Colon (tissue), 2 donors: ENCODE measurements at regions not wholly inside any gene's neighbourhood (a gene's known extent, or its start where the extent isn't known, plus 50 kb on each side); places are given as distances from the start of the nearest gene placed in this dataset.

Source experiments
- FAIRE-seq: peaks from 2 replicates; lab custom pipeline; 2012; peaks lifted over from hg19 to GRCh38; lab: Jason Lieb, UNC
- donor health status: control.
- donor health status: control.

DNA sequence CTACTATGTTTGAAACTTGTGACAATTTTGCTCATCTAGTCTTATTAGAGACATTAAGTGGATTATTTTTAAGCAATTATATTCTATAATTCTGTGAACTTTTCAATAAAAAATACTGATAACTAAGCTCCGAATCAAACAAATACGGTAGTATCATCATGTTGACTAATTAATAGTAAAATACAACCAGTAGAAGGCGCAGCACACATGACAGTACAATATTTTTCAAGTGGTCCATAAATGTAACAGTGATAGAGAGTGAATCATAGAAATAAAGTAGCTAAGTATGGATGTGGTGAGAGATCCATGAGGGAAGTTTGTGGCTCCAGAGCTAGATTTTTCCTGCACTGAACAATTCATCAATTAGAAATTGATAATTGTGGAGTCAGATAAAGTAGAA, 666.2 kb downstream of the KCTD8 start:
- no peak for FAIRE-seq

DNA sequence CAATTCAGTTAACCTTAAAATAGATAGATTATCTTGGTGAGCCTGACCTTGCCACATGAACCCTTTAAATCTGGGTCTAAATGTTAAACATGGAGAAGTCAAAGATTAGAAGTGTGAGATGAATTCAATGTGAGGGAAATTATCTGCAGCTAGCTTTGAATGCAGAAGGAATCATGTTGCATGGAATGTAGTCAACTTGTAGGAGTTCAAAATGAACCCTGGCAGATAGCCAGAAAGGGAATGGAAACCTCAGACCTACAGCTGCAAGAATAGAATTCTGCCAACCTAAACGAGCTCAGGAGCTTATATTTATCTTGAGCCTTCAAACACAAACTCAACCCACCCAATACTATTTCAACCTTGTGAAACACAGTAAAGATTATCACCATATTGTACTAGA, 632.5 kb downstream of the KCTD8 start:
- FAIRE-seq = no peak

DNA sequence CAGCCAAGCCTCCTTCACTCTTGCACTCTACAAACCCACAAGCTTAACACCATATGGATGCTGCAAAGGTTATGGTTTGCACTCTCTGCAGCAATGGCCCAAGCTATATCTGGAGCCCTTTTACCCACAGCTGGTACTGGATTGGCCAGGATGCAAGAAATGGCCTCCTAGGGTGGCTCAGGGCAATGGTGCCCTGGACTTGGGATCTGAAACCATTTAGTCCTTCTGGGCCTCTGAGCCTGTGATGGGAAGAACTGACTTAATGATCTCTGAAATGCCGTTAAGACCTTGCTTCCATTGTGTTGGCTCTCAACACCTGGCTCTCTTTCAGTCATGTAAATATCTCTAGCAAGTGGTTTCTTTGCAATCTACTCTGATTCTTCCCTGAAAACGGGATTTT, 626.0 kb downstream of the KCTD8 start:
- FAIRE-seq = no peak

DNA sequence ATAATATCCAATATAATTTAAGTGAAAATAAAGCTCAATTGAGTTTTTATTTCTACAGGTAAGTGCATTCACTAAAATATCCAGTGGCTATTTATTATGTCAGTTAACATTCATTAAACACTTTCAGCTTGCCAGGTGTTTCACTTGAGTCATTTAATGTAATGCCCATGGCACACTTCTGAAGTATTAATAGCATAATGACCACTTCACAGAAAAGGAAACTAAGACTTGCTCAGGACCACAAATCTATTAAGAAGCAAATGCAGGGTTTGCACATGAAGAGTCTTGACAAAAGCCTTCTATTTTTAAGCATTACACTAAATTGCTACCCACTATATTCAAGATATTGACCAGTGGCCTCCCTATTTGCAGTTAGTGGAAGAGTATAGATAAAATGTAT, 612.7 kb downstream of the KCTD8 start:
- FAIRE-seq = no peak

DNA sequence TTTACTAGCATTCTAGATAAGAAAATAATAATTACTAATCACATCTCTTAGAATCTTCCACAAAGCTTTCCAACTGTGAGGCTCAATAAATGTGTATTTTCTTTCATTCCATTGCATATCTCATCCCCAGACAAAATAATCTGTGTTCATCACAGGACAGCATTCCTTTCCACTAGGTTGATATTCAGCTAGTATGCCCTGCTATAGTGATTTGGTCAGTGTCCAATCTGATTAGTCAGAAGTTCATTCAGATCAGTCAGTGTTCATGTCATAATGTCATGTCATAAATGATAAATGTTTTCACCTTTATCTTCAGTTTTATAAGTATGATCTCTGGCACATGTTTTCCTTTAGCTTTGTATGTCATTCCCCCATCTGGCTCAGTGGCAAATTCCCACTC, 611.4 kb downstream of the KCTD8 start:
- no peak for FAIRE-seq

DNA sequence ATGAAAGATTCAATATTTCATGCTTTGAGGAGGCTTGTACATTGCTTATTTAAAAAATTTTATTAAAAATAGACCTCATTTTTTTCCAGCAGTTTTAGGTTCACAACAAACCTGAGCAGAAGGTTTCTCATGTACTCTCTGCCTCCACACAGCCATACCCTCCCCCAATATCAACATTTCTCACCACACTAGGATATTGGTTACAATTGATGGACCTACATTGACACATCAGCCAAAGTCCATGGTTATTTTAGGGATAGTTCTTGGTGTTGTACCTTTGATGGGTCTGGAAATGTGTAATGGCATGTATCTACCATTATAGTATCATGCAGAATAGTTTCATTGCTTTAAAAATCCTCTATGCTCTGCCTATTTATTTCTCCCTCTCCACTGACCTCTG, 611.0 kb downstream of the KCTD8 start:
- FAIRE-seq = no peak

DNA sequence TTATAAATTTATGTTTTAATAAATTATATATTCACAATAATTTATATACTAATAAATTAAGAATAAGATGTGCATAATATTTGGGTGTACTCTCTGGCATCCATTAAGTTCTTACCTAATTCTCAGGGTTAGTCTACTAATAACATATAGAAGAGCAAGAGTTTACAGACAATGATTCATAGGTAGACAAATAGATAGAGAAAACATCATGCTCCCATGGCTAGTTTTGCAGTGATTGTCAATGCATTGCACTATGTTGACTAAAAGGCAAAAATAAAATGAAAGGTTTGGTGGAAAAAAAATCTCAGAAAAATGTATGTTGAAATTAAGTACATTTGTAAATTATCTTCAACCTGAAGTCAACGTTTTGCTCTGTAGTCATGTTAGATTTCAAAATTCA, 606.0 kb downstream of the KCTD8 start:
- no peak for FAIRE-seq

DNA sequence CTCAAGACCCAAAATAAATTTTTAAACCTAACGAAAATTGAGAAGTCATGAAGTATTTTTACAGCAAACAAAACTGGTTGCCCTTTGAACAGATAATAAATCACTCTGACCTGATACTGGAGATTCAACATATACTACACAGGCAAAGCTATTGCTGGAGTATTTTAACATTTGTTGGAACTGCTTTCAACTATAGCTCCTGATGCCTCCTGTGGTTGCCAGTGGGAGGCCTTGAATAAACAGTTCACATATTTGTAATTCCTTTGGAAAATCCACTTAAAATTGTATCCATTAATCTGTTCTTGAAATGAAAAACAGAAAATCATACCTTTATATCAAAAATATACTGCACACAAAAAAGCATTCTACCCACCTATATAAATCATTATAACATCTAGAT, 605.1 kb downstream of the KCTD8 start:
- FAIRE-seq = no peak

DNA sequence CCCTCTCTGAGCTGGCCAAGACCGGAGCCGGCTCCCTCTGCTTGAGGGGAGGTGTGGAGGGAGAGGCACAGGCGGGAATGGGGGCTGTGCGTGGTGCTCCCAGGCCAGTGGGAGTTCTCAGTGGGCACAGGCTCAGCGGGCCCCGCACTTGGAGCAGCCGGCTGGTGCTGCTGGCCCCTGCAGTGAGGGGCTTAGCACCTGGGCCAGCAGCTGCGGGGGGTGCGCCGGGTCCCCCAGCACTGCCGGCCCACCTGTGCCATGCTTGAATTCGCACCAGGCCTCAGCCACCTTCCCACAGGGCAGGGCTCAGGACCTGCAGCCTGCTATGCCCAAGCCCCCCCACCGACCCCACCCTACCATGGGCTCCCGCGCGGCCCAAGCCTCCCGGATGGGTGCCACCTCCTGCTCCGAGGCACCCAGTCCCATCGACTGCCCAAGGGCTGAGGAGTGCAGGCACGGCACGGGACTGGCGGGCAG, 602.5 kb downstream of the KCTD8 start:
- FAIRE-seq = no peak

DNA sequence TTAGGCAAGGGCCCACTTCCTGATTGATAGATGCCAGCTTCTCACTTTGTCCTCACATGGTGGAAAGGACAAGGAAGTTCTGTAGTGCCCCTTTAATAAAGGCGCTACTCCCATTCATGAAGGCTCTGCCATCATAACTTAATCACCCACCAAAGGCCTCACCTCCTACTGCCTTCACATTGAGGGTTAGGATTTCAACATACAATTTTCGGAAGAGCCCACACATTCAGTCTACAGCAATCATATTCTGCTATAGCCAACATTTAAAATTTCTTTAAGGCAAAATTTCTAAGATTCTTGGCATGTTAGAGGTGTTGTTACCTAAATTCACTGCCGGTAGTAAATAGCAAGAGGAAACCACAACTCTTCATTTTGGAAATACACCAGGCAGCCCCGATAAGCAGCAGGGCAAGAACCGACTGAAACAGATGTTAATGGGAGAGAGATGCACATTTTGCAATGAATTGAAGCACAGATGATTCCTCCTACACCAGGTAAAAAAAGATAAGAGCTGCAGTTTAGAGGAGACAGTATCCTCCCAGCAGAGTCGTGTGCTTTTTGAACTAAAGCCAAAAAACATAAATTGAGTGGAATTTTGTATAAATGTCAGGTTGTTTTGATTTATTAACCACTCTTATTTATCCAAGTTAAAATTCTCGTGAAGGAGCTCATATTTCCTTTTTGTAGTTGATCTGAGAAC, 594.9 kb downstream of the KCTD8 start:
- FAIRE-seq = no peak

DNA sequence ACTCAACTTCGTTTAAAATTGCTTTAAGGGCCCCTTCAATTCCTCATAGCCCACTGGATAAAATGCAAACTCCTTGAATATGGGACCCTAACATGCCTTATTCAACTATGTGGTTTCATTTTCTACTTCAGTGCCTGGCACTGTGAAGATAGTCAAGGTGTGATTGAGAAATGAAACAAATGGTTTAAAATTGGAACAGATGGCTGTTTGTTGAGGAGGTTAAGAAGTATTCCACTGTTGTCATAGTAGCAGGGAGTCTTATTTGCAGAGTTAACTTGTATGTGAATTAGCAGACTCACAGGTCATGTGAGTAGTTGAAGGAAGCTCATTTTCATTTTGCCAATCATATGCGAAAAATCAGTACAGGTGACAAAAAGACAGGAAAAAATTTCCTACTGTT, 593.3 kb downstream of the KCTD8 start:
- no peak for FAIRE-seq

DNA sequence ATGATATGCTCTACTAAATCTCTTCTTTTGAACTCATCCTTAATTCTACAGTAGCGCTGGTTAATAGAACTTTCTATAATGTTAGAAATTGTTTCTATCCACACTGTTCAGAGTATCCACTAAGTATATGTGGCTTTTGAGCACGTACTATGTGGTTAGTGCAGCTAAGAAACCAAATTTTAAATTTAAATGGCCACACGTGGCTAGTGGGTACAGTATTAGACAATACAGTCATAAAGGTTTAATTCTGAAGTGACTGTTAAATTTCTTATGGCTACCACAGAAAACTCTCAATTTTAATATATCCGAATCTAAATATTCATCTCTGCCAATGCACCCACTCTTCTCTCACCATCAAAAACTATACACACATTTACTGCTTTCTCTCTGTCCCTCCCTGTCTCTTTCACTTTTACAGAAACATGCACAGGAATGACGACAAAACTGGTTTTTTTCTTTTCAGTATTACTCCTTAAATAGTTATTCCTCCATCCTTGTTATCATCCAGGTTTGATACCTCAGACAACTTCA, 583.9 kb downstream of the KCTD8 start:
- no peak for FAIRE-seq

DNA sequence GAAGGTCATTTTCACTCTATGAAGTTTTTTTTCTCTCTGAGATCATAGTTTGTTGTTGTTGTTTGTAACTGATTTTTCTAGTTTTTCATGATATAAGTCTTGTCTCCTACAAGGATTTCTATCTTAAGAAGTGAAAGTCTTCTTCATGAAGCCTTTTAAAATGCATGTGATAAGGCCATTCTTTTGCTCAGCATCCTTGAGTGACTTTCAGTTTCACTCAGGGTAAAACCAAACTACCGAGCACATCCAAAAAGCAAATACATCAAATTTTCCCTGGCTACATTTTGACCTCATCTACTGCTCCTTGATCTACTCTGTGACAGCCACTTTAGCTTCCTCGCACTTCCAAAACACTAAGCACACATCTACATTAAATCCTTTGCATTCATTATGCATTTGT, 580.7 kb downstream of the KCTD8 start:
- FAIRE-seq = no peak

DNA sequence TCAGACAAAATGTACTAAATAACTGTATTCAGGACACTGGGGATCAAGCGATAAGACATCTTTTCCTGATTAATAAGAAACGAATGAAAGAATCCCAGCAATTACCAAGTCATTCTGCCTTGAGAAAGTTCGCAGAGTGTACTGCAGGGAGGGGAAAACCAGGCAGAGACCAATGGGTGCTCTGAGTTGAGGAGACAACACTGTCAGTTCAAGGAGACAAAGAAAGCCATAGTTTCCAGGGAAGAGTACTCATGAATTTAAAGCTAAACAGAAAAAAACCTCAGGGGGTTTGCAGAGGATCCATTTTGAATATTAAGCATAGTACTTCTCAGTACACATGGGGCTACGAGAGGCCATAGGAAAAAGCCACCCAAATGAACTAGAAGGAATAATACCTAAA, 573.0 kb downstream of the KCTD8 start:
- FAIRE-seq = no peak

DNA sequence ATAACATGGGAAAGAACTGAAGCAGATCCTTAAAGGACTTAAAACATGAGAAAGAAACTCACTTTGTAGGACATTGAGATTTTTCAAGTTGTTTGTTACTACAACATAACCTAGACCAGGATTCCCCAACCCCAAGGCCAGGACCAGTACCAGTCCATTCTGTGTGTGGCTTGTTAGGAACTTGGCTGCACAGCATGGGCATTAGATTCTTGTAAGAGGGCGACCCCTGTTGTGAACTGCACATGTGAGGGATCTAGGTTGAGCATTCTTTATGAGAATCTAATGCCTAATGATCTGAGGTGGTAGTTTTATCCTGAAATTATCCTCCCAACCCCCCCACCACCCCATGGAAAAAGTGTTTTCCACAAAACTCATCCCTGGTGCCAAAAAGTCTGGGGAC, 566.1 kb downstream of the KCTD8 start:
- FAIRE-seq = no peak

DNA sequence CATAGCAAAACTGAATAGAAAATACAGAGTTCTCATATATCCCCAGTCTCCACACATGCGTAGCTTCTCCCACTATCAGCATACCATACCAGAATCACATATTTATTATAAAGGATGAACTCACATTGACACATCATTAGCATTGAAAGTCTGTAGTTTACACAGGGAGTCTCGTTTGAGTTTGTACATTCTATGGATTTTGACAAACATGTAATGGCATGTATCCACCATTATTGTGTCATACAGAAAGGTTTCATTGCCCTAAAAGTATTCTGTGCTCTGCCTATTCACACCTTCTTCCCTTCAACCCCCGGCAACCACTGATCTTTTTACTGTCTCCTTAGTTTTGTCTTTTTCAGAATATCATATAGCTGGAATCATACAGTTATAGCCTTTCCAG, 562.4 kb downstream of the KCTD8 start:
- no peak for FAIRE-seq

DNA sequence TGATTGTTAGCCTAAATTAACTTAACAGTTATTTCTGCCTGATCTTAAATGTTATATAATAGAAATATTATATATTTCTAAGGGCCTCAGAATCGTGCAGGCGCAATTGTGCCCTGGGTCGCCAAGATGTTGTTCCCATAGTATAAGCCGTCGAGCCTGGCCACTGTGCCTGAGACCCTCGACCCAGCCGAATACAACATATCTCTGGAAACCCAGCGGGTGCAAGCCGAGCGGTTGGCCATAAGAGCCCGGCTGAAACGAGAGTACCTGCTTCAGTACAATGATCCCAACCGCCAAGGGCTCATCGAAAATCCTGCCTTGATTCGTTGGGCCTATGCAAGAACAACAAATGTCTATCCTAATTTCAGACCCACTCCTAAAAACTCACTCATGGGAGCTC, 549.8 kb downstream of the KCTD8 start:
- FAIRE-seq = no peak

DNA sequence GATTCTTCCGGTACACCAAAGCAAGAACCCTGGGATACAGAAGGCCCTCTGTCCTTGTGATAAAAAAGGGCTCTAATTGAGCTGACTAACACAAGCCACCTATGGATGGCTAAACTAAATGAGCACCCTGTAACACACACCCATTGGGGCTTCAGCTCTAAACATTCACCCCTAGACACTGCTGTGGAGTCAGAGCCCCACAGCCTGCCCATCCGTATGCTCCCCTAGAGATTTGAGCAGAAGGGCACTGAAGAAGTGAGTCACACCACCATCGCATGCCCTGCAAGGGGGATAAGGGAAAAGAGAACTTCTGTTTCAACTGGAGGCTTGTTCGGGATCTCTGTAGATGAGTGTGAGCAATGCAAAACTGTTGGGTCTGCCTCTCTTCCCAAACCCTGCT, 545.2 kb downstream of the KCTD8 start:
- no peak for FAIRE-seq

DNA sequence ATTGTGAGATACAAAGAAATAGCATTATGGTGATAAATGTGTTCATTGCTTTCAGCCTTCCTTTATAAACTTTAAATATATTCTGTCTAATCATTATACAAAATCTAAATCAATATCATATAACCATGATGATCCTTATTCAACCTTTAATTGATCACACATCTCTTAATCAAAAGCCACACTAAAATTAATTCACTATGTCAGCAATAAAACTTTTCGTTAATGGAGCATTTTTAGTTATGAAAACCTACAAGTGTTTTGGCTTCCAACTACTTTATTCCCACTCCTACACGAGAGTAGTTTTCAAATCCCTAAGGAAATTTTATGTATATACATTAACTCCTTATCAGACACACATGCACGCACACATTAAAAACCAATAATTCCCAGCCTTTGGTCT, 530.2 kb downstream of the KCTD8 start:
- FAIRE-seq = no peak

DNA sequence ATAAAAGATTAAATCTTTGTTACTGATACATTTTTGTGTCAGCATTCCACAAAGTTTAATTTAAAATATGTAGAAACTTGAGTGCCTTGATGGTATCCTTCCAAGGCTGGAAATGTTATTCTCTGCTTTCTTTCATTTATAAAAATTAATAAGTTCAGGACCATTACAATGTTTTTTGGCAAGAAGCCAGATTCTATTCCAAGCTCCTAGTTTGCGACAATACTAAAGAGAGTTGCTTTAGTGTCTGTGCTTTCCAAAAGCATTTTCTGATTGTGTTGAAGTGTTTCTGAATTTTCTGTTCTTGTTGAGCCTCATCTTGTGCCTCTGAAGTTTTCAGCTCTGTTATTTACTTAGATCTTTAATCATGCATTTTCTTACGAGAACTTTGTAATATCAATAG, 516.2 kb downstream of the KCTD8 start:
- no peak for FAIRE-seq

DNA sequence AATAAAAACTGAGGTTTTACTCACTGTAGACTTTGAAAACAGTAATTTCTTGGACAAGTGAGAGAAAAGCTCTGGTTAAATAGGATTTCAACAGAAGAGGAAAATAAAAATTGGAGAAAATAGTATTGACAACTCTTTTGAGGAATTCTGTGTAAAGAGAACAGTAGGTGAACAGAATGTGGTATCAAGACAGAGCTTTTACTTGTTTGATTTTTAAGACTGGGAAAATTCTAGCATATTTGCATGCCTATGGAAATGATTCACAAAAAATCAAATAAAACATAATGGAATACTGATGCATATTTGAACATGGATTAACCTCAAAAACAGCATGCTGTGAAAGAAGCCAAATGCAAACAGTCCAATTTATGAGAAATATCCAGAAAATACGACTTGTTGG, 504.6 kb downstream of the KCTD8 start:
- no peak for FAIRE-seq

DNA sequence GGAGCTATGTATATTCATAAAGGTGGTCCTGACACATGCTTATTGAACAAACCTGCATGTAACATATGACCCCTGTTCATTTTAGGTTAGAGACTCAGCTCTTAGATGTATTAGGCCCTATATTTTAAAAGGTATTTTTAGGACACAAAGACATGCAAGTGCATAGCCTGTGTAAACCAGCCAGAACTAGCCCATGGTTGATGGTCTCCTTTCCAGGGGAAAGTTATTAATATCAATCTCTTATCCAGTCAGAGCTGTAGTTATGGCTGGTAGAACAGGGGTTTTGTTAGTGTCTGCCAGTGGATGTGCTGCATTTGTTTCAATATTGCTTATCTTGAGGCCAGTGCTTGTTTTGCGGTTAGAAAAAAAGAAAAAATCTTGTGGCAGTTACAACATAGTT, 488.6 kb downstream of the KCTD8 start:
- no peak for FAIRE-seq

DNA sequence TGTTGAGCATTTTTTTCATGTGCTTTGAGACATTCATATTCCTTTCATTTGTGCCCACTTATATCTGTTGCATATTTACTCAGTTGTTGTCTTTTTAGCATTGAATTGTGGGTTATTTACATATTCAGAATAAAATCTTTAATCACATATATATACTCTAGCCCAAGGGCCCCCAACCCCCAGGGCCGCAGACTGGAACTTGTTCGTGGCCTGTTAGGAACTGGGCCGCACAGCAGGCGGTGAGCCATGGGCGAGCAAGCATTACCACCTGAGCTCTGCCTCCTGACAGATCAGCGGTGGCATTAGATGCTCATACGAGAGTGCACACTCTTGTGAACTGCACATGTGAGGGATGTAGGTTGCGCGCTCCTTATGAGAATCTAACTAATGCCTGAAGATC, 480.6 kb downstream of the KCTD8 start:
- FAIRE-seq = no peak

DNA sequence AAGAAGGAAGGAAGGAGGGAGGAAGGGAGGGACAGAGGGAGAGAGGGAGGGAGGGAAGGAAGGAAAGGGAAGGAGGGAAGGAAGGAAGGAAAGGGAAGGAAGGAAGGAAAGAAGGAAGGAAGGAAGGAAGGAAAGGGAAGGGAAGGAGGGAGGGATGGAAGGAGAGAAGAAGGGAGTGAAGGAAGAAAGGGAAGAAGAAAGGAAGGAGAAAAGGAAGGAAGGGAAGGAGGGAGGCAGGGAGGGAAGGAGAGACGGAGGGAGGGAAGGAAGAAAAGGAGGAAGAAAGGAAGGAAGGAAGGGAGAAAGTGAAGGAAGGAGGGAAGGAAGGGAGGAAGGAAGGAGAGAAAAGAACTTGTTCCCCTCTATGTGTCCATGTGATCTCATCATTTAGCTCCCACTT, 465.0 kb downstream of the KCTD8 start:
- FAIRE-seq = no peak
